Liver (tissue), 9 donors: ENCODE measurements at regions not wholly inside any gene's neighbourhood (a gene's known extent, or its start where the extent isn't known, plus 50 kb on each side); places are given as distances from the start of the nearest gene placed in this dataset. TPM values are rescaled to one million over a fixed set of nuclear protein-coding genes. Genes with fewer than 3 reads are reported as not detected.

Experiments
- DNase-seq: peaks from one replicate; pipeline ENCODE4 v3.0.0-alpha.2; 2017; ENCODE audit warnings: low spot score
- H3K27ac ChIP-seq, 2 donors: one replicate each; pipeline ENCODE4 v1.7.0; 2013; ENCODE audit warnings: inconsistent platforms in 2 of 2, low read length in 2 of 2, control low read depth in 1 of 2, low read depth in 1 of 2, mild to moderate bottlenecking in 1 of 2
- H3K27me3 ChIP-seq, 4 donors: one replicate each; pipeline versions ENCODE4 v1.6.1 to v1.7.0; 2013; ENCODE audit warnings: low read length in 3 of 4, inconsistent platforms in 1 of 4, mild to moderate bottlenecking in 1 of 4, moderate library complexity in 1 of 4; ENCODE audit not compliant: control insufficient read depth in 4 of 4, insufficient read depth in 4 of 4
- H3K36me3 ChIP-seq, 4 donors: one replicate each; pipeline versions ENCODE4 v1.6.1 to v1.7.0; 2013; ENCODE audit warnings: low read length in 3 of 4, mild to moderate bottlenecking in 3 of 4, low read depth in 1 of 4, moderate library complexity in 1 of 4; ENCODE audit not compliant: control insufficient read depth in 4 of 4, insufficient read depth in 3 of 4
- H3K4me1 ChIP-seq, 4 donors: one replicate each; pipeline versions ENCODE4 v1.6.1 to v1.7.0; 2013; ENCODE audit warnings: low read length in 3 of 4, mild to moderate bottlenecking in 3 of 4, moderate library complexity in 1 of 4; ENCODE audit not compliant: control insufficient read depth in 4 of 4, insufficient read depth in 4 of 4
- H3K4me3 ChIP-seq, 3 donors: one replicate each; pipeline versions ENCODE4 v1.6.1 to v1.7.0; 2013; ENCODE audit warnings: low read length in 3 of 3, control low read depth in 1 of 3, low read depth in 1 of 3, mild to moderate bottlenecking in 1 of 3
- H3K9ac ChIP-seq, 2 donors: one replicate each; pipeline ENCODE4 v1.7.0; 2013; ENCODE audit warnings: low read length in 2 of 2, mild to moderate bottlenecking in 2 of 2, moderate library complexity in 2 of 2, control low read depth in 1 of 2, low read depth in 1 of 2
- H3K9me3 ChIP-seq, 4 donors: one replicate each; pipeline versions ENCODE4 v1.6.1 to v1.7.0; 2013; ENCODE audit warnings: low read length in 3 of 4; ENCODE audit not compliant: control insufficient read depth in 4 of 4
- EGR1 ChIP-seq, 2 donors: IDR thresholded peaks; 2 replicates each; pipeline ENCODE4 v1.6.1; 2016 to 2018; ENCODE audit warnings: antibody characterized with exemption in 2 of 2, low read depth in 2 of 2
- FOXA1 ChIP-seq: IDR thresholded peaks from 2 replicates; pipeline ENCODE4 v1.6.1; 2016; ENCODE audit warnings: antibody characterized with exemption
- FOXA2 ChIP-seq: IDR thresholded peaks from 2 replicates; pipeline ENCODE4 v1.6.1; 2016; ENCODE audit warnings: antibody characterized with exemption
- GABPA ChIP-seq, 2 donors: IDR thresholded peaks in 1 of 2; conservative IDR thresholded peaks in 1 of 2; 2 replicates each; pipeline ENCODE4 v1.6.1; 2016; ENCODE audit warnings: antibody characterized with exemption in 2 of 2, mild to moderate bottlenecking in 1 of 2, moderate library complexity in 1 of 2
- HNF4A ChIP-seq, 2 donors: conservative IDR thresholded peaks; 2 replicates each; pipeline ENCODE4 v1.6.1; 2016; ENCODE audit warnings: antibody characterized with exemption in 2 of 2, mild to moderate bottlenecking in 2 of 2
- HNF4G ChIP-seq: IDR thresholded peaks from 2 replicates; pipeline ENCODE4 v1.6.1; 2016; ENCODE audit warnings: antibody characterized with exemption
- JUND ChIP-seq, 2 donors: IDR thresholded peaks; 2 replicates each; pipeline ENCODE4 v1.6.1; 2016; ENCODE audit warnings: antibody characterized with exemption in 2 of 2
- NR2F2 ChIP-seq: IDR thresholded peaks from 2 replicates; pipeline ENCODE4 v1.6.1; 2016; ENCODE audit warnings: antibody characterized with exemption
- RAD21 ChIP-seq, 2 donors: IDR thresholded peaks; 2 replicates each; pipeline ENCODE4 v1.6.1; 2016; ENCODE audit warnings: antibody characterized with exemption in 2 of 2, mild to moderate bottlenecking in 2 of 2
- RXRA ChIP-seq, 2 donors: IDR thresholded peaks; 2 replicates each; pipeline ENCODE4 v1.6.1; 2017 to 2018; ENCODE audit warnings: antibody characterized with exemption in 2 of 2, mild to moderate bottlenecking in 1 of 2
- SP1 ChIP-seq: IDR thresholded peaks from 2 replicates; pipeline ENCODE4 v1.6.1; 2018; ENCODE audit warnings: antibody characterized with exemption, mild to moderate bottlenecking
- YY1 ChIP-seq: IDR thresholded peaks from 2 replicates; pipeline ENCODE4 v1.6.1; 2016; ENCODE audit warnings: antibody characterized with exemption, mild to moderate bottlenecking
- WGBS: extraction: QIAGEN DNeasy Blood & Tissue Kit; methylation state at CpG from one replicate; pipeline ENCODE4 v1.1.7; 2013; 5-methylcytosine and 5-hydroxymethylcytosine counted together
- small RNA-seq: library from RNA; depleted of rRNA; stranded (forward); fragments of <200 nt; gene quantifications from one replicate; pipeline ENCODE3, GENCODE V24; 2014
- TF ChIP-seq, protein P1 (sequence below): fragments of 150-350 bp; IDR thresholded peaks from 2 replicates; pipeline ENCODE4 v1.5.1; 2017; ENCODE audit warnings: improper control_type of control experiment, low read depth, low read length; ENCODE audit not compliant: missing input control
- TF ChIP-seq, protein P2 (sequence below): IDR thresholded peaks from 2 replicates; pipeline ENCODE4 v1.6.1; 2016; ENCODE audit warnings: antibody characterized with exemption
- TF ChIP-seq, protein P3 (sequence below): IDR thresholded peaks from 2 replicates; pipeline ENCODE4 v1.6.1; 2016; ENCODE audit warnings: antibody characterized with exemption
- TF ChIP-seq, protein P4 (sequence below): IDR thresholded peaks from 2 replicates; pipeline ENCODE4 v1.6.1; 2016; ENCODE audit warnings: antibody characterized with exemption
- TF ChIP-seq, protein P5 (sequence below): IDR thresholded peaks from 2 replicates; pipeline ENCODE4 v1.6.1; 2016; ENCODE audit warnings: antibody characterized with exemption, mild to moderate bottlenecking
- donor health status: healthy.
- donor health status: healthy.
- donor health status: healthy.
- donor health status: healthy.
- donor health status: healthy.

DNA sequence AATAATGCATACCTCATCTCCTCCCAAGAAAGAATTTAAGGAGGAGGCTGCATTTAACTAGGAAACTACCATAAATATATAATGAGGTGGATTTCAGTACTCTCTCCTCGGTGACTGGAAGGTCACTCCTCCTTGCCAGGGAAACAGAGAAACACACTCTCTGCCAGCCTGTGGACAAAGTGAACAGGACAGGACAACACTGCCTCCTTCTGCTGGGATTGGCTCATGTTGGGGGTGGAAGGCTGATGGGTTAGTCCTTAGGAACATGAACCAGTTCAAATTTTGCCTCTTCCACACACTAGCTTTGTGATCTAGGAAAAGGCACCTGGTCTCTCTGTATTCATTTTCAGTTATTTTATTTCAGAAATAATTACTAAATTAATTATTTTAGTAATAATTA, 50.6 kb upstream of the STEAP4 start:
- TF ChIP-seq EGR1 (IDR thresholded peaks at IDR 0.05; ENCODE audit: low read depth in 2 of 2) (no peak), GABPA (IDR thresholded peaks at IDR 0.05 in 1 of 2, conservative IDR thresholded peaks at IDR 0.05 in 1 of 2) (no peak), SP1 (peak; percentile 32), RAD21 (IDR thresholded peaks at IDR 0.05) (peak; percentile 70 to 81), FOXA2 (no peak), NR2F2 (no peak), RXRA (IDR thresholded peaks at IDR 0.05) (peak in 1 of 2 donors; percentile 44), HNF4G (no peak), YY1 (no peak), FOXA1 (no peak), JUND (IDR thresholded peaks at IDR 0.05) (no peak), HNF4A (conservative IDR thresholded peaks at IDR 0.05) (no peak)
- TF ChIP-seq, protein P1, sequence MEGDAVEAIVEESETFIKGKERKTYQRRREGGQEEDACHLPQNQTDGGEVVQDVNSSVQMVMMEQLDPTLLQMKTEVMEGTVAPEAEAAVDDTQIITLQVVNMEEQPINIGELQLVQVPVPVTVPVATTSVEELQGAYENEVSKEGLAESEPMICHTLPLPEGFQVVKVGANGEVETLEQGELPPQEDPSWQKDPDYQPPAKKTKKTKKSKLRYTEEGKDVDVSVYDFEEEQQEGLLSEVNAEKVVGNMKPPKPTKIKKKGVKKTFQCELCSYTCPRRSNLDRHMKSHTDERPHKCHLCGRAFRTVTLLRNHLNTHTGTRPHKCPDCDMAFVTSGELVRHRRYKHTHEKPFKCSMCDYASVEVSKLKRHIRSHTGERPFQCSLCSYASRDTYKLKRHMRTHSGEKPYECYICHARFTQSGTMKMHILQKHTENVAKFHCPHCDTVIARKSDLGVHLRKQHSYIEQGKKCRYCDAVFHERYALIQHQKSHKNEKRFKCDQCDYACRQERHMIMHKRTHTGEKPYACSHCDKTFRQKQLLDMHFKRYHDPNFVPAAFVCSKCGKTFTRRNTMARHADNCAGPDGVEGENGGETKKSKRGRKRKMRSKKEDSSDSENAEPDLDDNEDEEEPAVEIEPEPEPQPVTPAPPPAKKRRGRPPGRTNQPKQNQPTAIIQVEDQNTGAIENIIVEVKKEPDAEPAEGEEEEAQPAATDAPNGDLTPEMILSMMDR, result peak; percentile 42
- TF ChIP-seq, protein P2, sequence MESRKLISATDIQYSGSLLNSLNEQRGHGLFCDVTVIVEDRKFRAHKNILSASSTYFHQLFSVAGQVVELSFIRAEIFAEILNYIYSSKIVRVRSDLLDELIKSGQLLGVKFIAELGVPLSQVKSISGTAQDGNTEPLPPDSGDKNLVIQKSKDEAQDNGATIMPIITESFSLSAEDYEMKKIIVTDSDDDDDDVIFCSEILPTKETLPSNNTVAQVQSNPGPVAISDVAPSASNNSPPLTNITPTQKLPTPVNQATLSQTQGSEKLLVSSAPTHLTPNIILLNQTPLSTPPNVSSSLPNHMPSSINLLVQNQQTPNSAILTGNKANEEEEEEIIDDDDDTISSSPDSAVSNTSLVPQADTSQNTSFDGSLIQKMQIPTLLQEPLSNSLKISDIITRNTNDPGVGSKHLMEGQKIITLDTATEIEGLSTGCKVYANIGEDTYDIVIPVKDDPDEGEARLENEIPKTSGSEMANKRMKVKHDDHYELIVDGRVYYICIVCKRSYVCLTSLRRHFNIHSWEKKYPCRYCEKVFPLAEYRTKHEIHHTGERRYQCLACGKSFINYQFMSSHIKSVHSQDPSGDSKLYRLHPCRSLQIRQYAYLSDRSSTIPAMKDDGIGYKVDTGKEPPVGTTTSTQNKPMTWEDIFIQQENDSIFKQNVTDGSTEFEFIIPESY, result no peak
- TF ChIP-seq, protein P3, sequence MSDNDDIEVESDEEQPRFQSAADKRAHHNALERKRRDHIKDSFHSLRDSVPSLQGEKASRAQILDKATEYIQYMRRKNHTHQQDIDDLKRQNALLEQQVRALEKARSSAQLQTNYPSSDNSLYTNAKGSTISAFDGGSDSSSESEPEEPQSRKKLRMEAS, result no peak
- TF ChIP-seq, protein P4, sequence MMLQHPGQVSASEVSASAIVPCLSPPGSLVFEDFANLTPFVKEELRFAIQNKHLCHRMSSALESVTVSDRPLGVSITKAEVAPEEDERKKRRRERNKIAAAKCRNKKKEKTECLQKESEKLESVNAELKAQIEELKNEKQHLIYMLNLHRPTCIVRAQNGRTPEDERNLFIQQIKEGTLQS, result no peak
- TF ChIP-seq, protein P5, sequence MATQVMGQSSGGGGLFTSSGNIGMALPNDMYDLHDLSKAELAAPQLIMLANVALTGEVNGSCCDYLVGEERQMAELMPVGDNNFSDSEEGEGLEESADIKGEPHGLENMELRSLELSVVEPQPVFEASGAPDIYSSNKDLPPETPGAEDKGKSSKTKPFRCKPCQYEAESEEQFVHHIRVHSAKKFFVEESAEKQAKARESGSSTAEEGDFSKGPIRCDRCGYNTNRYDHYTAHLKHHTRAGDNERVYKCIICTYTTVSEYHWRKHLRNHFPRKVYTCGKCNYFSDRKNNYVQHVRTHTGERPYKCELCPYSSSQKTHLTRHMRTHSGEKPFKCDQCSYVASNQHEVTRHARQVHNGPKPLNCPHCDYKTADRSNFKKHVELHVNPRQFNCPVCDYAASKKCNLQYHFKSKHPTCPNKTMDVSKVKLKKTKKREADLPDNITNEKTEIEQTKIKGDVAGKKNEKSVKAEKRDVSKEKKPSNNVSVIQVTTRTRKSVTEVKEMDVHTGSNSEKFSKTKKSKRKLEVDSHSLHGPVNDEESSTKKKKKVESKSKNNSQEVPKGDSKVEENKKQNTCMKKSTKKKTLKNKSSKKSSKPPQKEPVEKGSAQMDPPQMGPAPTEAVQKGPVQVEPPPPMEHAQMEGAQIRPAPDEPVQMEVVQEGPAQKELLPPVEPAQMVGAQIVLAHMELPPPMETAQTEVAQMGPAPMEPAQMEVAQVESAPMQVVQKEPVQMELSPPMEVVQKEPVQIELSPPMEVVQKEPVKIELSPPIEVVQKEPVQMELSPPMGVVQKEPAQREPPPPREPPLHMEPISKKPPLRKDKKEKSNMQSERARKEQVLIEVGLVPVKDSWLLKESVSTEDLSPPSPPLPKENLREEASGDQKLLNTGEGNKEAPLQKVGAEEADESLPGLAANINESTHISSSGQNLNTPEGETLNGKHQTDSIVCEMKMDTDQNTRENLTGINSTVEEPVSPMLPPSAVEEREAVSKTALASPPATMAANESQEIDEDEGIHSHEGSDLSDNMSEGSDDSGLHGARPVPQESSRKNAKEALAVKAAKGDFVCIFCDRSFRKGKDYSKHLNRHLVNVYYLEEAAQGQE, result no peak
- Histone ChIP-seq H3K9me3 (peaks cover 0 to 2% (median 0%) of the 10 kb centered on the region in 4 donors), H3K4me1 (peaks cover 0 to 16% (median 9%) of the 10 kb centered on the region in 4 donors), H3K27me3 (no peaks in the 10 kb centered on the region), H3K4me3 (no peak overlapping the region), H3K36me3 (no peaks in the 10 kb centered on the region), H3K9ac (peak overlapping the region in 1 of 2 donors; percentile 13), H3K27ac (no peak overlapping the region)
- no peak for DNase-seq
- 19% methylated on average over 1 of the region's 1 CpG for WGBS

Small RNA genes lying in the stretch of these regions (small RNA-seq; reads per million reads assigned to genes)
- gene EIF4A1P13, result not detected
- gene RF00272, result not detected
